Left forelimb (tissue), 1 donor: ENCODE measurements at regions not wholly inside any gene's neighbourhood (a gene's known extent, or its start where the extent isn't known, plus 50 kb on each side); places are given as distances from the start of the nearest gene placed in this dataset.
"Not testable (repeated sequence)": the region's sequence is repeated elsewhere in the genome, so short reads cannot be mapped to it uniquely, and the experiment has no call there.

ENCODE experiments used
- DNase-seq: peaks from one replicate; pipeline ENCODE4 v3.0.0-alpha.2; 2018; ENCODE audit warnings: low spot score

- no peak for DNase-seq
These were observed 405.6 kb upstream of the TOM1L1 start for GRCh38 chr17:54494721-54495715.

- DNase-seq: no peak
These were observed 395.2 kb upstream of the TOM1L1 start for GRCh38 chr17:54505404-54505803.

- DNase-seq: no peak
These were observed 381.9 kb upstream of the TOM1L1 start for GRCh38 chr17:54518706-54519105.

- no peak for DNase-seq
These were observed 379.5 kb upstream of the TOM1L1 start for GRCh38 chr17:54521137-54521536.

GRCh38 chr17:54524501-54524900, 376.2 kb upstream of the TOM1L1 start:
- DNase-seq: no peak

- DNase-seq: no peak
These were observed 372.7 kb upstream of the TOM1L1 start for GRCh38 chr17:54527941-54528340.

GRCh38 chr17:54530398-54530797, 370.3 kb upstream of the TOM1L1 start:
- no peak for DNase-seq

- DNase-seq: no peak
These were observed 364.3 kb upstream of the TOM1L1 start for GRCh38 chr17:54536306-54536705.

GRCh38 chr17:54537656-54538055, 363.0 kb upstream of the TOM1L1 start:
- no peak for DNase-seq

GRCh38 chr17:54544249-54544648, 356.4 kb upstream of the TOM1L1 start:
- DNase-seq: no peak

- DNase-seq: no peak
These were observed 340.8 kb upstream of the TOM1L1 start for GRCh38 chr17:54559883-54560282.

GRCh38 chr17:54608634-54609155, 292.0 kb upstream of the TOM1L1 start:
- no peak for DNase-seq

- no peak for DNase-seq
These were observed 280.2 kb upstream of the TOM1L1 start for GRCh38 chr17:54620399-54620978.

GRCh38 chr17:54623746-54624145, 276.9 kb upstream of the TOM1L1 start:
- no peak for DNase-seq

- no peak for DNase-seq
These were observed 274.4 kb upstream of the TOM1L1 start for GRCh38 chr17:54626146-54626703.

GRCh38 chr17:54639426-54639825, 261.2 kb upstream of the TOM1L1 start:
- DNase-seq: not testable (repeated sequence)

- no peak for DNase-seq
These were observed 237.4 kb upstream of the TOM1L1 start for GRCh38 chr17:54662978-54663876.

GRCh38 chr17:54666559-54666958, 234.1 kb upstream of the TOM1L1 start:
- no peak for DNase-seq

- no peak for DNase-seq
These were observed 222.5 kb upstream of the TOM1L1 start for GRCh38 chr17:54678158-54678557.

GRCh38 chr17:54680410-54680809, 220.2 kb upstream of the TOM1L1 start:
- no peak for DNase-seq

GRCh38 chr17:54694287-54694887, 206.3 kb upstream of the TOM1L1 start:
- DNase-seq: no peak
